PFSK-1 (cell line): ENCODE measurements at regions not wholly inside any gene's neighbourhood (a gene's known extent, or its start where the extent isn't known, plus 50 kb on each side); places are given as distances from the start of the nearest gene placed in this dataset.

Experiments used
- FOXP2 ChIP-seq: optimal IDR thresholded peaks from 2 replicates; pipeline ENCODE3; 2011; ENCODE audit warnings: borderline replicate concordance, control low read depth, inconsistent platforms; ENCODE audit not compliant: insufficient read depth; ENCODE audit errors: extremely low read length, extremely low read depth
- POLR2AphosphoS5 ChIP-seq: IDR thresholded peaks from 2 replicates; pipeline ENCODE4 v1.6.1; 2012; ENCODE audit warnings: low read depth, mild to moderate bottlenecking, control low read depth, low read length, moderate library complexity
- SIN3A ChIP-seq: IDR thresholded peaks from 2 replicates; pipeline ENCODE4 v1.6.1; 2012; ENCODE audit warnings: mild to moderate bottlenecking, low read length, moderate library complexity, borderline replicate concordance; ENCODE audit not compliant: insufficient read depth
- TAF1 ChIP-seq: IDR thresholded peaks from 2 replicates; pipeline ENCODE4 v1.6.1; 2012; ENCODE audit warnings: low read length, control low read depth, borderline replicate concordance; ENCODE audit not compliant: insufficient read depth
- TF ChIP-seq, protein P1 (sequence below), 2 experiments: IDR thresholded peaks; 2 replicates each; pipeline versions ENCODE4 v1.6.1 to v1.8.0; 2011 to 2012; ENCODE audit warnings: low read depth in 2 of 2, low read length in 2 of 2, control low read depth in 1 of 2, inconsistent platforms in 1 of 2, mild to moderate bottlenecking in 1 of 2, moderate library complexity in 1 of 2; ENCODE audit not compliant: insufficient read depth in 1 of 2

DNA sequence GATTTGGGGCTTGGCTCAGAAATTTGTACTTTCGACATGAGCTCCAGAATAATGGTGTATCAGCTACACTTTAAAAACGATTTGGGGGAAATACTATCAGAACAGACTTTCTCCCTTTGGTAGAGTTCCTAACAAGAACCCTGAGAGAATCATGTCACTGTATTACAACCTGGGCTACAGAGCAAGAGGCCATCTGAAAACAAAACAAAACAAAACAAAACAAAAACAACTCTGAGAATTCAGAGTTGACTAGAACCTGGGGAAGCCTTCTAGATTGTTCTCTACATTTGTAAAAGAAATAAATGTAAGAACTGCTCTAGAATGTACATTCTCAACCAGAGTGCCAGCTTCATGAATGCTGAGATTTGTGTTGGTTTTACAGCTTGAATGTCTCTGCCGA lies 262.6 kb upstream of the SEMA3D start:
- TF ChIP-seq TAF1 = no peak
- TF ChIP-seq POLR2AphosphoS5 = no peak
- TF ChIP-seq SIN3A = no peak
- no peak for TF ChIP-seq FOXP2
- TF ChIP-seq, protein P1, sequence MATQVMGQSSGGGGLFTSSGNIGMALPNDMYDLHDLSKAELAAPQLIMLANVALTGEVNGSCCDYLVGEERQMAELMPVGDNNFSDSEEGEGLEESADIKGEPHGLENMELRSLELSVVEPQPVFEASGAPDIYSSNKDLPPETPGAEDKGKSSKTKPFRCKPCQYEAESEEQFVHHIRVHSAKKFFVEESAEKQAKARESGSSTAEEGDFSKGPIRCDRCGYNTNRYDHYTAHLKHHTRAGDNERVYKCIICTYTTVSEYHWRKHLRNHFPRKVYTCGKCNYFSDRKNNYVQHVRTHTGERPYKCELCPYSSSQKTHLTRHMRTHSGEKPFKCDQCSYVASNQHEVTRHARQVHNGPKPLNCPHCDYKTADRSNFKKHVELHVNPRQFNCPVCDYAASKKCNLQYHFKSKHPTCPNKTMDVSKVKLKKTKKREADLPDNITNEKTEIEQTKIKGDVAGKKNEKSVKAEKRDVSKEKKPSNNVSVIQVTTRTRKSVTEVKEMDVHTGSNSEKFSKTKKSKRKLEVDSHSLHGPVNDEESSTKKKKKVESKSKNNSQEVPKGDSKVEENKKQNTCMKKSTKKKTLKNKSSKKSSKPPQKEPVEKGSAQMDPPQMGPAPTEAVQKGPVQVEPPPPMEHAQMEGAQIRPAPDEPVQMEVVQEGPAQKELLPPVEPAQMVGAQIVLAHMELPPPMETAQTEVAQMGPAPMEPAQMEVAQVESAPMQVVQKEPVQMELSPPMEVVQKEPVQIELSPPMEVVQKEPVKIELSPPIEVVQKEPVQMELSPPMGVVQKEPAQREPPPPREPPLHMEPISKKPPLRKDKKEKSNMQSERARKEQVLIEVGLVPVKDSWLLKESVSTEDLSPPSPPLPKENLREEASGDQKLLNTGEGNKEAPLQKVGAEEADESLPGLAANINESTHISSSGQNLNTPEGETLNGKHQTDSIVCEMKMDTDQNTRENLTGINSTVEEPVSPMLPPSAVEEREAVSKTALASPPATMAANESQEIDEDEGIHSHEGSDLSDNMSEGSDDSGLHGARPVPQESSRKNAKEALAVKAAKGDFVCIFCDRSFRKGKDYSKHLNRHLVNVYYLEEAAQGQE (IDR thresholded peaks at IDR 0.05; ENCODE audit: insufficient read depth in 1 of 2, low read depth in 2 of 2, low read length in 2 of 2) = no peak
